ENCODE measurements at regions not wholly inside any gene's neighbourhood (a gene's known extent, or its start where the extent isn't known, plus 50 kb on each side); places are given as distances from the start of the nearest gene placed in this dataset.

DNA sequence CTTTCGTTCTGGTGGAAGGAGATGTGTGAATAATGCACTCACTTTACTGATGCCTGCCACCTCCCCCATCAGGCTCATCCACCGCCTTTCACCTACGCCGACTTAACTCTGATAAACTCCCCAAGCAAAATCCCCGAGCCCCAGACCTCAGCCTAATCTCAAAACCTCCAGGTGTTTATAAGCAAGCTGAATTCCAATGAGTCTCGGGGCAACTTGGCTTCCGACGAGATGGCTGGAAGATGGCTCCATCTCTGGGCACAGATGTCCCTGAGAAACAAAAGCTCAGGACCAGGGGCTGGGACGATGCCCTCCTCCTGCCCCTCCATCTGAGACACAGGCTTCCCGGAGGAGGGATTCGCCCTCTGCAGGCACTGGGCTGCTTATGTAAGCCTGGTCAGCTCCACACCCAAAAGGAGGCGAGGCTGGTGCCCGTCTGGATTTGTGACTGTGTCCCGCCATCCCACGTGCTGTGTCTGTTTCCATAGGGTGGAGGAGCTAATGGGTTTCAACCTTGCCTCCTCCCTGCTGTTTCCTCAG, 386.4 kb upstream of the TNRC6C start:
- DNase-seq (ENCODE audit: low read depth) = no peak

DNA sequence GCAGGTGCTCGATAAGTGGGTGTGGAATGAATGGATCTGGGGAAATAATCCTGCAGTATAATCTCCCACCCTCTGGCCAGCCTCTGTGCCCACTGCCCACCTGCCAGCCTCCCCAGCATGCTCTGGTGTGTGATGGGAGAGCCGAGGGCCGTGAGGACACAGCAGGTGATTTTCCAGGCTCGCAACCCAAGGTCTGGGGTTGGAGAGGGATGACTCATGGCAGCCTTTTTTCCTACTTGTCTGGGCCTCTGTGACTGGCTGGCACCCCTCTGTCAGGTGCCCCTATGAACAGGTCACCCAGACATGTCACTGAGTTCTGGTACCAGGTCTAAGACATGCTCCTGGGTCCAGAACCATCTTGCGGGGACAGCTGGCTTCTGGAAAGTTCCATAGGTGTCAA, 385.7 kb upstream of the TNRC6C start:
- no peak for DNase-seq (ENCODE audit: low read depth)

DNA sequence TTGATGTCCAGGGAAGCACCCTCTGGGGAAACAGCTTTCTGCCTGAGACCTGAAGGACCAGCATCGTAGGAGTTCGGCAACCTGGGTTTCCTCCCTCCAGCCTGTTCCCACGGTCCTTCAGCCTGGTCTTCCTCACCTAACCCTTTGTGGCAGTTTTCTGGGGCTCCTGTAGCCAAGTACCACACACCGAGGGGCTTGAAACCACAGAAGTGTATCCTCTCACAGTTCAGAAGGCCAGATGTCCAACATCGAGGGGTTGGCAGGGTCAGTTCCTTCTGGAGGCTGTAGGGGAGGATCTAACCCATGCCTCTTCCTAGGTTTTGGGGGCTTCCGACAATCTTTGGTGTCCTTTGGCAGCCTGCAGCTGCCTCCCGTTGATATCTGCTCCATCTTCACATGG, 381.0 kb upstream of the TNRC6C start:
- no peak for DNase-seq (ENCODE audit: low read depth)

DNA sequence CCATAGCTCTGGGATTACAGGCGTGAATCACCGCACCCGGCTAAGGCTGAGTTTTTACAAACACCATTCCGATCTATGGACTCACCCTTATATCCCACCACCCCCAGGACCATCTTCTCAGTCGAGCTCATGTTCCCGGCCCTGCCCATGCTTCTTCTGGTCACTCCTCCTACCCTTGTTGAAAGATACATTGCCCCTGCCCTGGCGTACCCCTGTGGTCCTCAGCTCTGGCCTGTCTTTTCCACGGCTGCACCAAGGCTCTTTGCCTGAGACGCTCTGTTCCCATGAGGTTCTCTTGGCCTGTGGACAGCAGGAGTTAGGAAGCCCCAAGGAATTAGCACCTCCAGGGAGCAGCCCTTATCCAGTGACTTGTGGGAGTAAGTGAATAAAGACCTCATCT, 379.4 kb upstream of the TNRC6C start:
- no peak for DNase-seq (ENCODE audit: low read depth)

DNA sequence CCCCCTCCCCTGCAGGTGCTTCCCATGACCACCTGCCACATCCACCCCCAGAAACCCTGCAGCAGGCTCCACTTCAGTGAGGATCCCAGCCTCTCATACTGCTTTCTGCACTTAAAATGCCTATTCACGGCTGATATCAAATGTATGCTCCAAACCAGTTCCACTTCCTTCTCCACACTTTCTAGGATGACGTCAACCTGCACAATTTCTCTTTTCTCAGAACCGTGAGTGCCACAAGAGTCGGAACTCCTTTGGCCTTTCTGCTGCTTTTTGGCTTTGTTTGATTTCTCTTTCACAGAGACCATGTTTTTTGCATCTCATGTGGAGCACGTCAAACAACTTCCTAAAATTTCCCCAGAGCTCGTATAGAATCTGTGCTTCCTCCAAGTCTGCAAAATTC, 378.8 kb upstream of the TNRC6C start:
- DNase-seq (ENCODE audit: low read depth) = no peak

DNA sequence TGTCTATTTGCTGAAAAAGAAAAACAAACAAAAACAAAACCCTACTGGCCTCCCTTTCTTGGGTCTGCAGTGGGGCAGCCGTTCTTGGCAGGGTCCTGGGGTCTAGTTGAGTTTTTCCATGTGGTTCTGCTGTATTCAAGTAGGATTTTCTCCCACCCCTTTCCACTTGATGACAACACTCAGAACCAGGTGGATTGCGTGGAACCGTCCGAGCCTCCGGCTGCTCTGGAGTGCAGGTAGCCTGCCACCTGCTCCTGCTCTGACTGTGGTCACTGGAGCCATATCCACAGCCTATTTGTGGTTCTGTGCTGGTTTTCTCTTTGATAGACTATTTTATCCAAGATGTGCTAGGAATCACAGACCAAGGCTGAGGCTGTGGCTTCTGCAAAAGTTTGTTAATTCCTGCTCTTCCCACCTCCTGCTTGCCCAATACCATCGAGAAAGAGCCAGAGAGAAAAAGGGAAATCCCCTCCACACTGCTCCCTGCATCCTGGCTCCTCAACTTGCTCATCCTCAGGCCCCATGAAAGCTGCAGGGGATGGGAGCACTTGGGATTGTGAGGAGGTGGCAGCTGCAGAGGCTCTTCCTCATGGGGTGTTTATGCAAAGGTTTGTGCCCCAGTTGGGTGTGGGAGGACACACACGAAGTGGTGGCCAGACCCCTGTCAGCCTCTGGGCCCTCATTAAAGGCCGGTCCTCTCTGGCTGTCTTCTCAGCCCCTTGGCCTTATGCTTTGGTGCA, 377.8 kb upstream of the TNRC6C start:
- no peak for DNase-seq (ENCODE audit: low read depth)

DNA sequence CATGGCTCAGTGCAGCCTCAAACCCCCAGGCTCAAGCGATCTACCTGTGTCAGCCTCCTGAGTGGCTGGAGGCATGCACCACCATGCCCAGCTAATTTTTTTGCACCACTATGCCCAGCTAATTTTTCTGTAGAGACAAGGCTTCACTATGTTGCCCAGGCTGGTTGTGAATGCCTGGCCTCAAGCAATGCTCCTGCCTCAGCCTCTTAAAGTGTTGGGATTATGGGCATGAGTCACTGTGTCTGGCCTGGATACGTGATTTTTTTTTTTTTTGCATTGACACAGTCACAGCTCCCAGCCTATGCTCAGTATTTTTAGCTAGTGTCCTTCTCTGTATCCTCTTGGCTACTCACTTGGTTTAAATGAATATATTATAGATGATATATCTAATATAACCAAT, 377.0 kb upstream of the TNRC6C start:
- DNase-seq (ENCODE audit: low read depth) = peak; percentile 41

DNA sequence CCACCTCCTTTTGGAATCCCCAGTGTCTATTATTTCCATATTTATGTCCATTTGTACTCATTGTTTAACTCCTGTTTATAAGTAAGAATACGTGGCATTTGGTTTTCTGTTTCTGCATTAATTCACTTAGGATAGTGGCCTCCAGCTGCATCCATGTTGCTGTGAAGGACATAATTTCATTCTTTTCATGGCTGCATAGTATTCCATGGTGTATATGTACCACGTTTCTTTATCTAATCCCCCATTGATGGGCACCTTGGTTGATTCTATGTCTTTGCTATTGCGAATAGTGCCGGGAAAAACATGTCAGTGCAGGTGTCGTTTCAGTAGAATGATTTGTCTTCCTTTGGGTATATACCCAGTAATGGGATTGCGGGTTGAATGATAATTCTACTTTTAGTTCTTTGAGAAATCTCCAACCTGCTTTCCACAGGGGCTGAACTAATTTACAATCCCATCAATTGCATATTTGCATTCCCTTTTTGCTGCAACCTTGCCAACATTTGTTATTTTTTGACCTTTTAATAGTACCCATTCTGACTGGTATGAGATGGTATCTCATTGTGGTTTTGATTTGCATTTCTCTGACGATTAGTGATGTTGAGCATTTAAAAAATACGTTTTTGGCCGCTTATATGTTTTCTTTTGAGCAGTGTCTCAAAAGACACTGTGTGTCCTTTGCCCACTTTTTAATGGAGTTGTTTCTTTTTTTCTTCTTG, 373.2 kb upstream of the TNRC6C start:
- DNase-seq (ENCODE audit: low read depth) = no peak

DNA sequence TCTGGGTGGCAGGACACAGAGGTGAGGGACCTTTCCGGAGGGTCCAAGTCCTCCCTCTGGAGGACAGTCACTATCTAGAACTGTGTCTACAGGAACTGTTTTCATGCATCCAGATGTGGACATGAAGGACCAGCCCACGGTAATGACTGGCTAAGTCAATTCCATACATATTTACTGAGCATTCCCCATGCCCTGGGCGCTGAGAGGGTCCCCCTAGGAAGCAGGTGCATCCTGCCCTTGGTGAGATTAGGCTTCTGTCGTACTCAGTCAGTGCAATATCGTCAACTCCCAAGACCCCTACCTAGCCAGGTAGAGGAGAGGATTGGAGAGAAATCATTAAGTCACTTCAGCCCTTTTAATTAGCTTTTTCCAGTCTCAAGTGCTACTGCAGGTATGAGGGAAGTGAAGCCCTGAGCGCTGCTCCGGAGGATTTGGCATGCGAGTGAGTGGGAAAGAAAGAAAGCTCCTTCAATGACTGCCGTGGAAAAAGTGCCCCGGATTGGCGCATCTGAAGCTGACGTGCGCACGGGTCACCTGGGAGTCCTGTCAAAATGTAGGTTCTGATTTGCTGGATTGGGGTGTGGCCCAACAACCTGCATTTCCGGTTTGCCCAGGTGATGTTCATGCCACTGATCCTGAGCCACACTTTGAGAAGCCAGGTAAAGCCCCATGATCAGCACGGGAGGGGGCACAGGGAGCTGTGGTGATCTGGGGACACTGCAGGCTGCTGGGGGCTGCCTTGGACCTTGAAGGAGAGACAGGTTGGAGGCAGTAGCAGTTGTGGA, 367.4 kb upstream of the TNRC6C start:
- DNase-seq (ENCODE audit: low read depth) = no peak

DNA sequence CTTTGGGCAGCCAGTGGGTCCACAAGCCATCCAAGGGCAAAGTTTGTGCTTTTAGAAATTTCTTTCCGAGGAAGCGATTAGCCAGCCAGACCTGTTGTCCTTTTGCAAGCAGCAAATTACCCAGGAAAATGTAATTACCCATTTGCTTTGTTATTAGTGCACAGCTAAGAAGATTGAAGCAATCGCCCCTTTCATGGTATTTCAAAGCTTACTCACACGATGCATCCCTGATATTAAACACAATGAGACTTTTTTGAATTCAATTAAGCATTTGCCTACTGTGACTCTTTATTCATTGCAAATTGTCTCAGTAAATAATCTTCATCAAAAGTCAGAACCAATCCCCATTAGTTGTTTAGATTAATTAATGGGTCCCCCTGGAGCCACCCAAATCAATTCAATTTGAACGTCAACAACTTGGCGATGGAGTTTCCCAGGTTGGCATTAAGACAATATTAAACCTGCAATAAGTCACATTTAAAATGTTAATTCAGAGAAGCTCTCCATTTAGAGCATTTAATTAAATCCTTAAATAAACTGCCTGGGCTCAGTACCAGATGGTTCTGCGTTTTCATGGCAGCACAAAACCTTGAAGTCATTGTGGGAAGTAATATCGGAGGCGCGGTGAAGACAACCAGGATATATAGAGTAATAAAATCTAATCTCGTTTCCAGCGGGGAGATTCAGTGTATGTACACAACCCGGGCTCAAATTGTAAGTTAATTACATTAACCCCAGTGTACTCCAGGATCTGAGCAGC, 366.2 kb upstream of the TNRC6C start:
- no peak for DNase-seq (ENCODE audit: low read depth)

DNA sequence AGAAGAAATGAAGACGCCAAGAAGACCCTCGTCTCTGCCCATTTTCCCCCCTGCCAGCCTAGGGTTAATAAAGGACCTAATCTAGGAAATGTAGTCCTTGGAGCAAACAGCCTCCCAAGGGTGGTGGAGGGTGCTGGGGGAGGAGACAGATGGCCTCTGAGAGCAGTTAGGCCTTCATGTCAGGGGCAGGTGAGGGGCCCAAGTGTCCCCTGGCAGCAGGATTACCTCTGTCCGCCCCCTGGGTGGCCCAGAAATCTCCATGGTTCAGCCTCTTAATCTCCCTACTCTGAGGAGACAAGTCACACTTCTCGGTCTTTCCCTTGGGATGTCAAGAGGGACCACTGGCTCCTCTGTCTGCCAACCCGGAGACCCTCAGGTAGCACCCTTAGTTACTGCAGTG, 365.4 kb upstream of the TNRC6C start:
- no peak for DNase-seq (ENCODE audit: low read depth)

DNA sequence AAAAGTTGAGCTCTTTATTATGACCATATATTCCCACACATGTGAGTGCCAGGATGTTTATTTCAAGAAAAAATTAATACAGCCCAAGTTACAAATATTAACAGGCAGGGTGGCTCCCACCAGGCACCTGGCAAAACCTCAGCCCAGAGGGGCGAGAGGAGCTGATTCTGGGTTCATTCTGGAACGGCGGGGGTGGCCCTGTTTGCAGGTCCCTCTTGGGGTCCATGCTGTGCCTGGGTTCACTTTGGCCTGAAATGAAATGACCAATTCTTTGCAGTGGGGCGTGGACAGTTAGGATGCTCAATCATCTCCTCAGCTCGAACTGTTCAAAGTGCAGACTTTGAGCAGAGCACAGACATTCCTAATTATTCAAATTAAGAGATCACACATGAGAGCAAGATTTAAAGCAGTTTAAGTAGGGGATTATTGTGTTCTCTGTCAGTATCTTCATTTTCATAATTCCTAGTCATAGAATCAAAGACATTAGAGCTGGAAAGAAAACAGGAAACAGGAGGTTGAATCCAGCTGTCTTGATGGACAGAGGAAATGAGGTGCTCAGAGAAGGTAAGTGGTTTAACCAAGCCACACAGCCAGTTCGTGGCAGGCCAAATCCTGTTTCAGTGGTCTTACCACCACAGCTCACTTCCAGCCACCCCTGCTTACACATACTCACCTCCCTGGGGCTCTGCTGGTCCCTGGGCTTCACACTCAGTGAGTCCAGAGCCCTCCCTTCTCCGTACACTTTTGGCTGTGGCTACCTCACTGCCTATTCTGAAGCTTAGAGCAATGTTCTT, 363.9 kb upstream of the TNRC6C start:
- no peak for DNase-seq (ENCODE audit: low read depth)

DNA sequence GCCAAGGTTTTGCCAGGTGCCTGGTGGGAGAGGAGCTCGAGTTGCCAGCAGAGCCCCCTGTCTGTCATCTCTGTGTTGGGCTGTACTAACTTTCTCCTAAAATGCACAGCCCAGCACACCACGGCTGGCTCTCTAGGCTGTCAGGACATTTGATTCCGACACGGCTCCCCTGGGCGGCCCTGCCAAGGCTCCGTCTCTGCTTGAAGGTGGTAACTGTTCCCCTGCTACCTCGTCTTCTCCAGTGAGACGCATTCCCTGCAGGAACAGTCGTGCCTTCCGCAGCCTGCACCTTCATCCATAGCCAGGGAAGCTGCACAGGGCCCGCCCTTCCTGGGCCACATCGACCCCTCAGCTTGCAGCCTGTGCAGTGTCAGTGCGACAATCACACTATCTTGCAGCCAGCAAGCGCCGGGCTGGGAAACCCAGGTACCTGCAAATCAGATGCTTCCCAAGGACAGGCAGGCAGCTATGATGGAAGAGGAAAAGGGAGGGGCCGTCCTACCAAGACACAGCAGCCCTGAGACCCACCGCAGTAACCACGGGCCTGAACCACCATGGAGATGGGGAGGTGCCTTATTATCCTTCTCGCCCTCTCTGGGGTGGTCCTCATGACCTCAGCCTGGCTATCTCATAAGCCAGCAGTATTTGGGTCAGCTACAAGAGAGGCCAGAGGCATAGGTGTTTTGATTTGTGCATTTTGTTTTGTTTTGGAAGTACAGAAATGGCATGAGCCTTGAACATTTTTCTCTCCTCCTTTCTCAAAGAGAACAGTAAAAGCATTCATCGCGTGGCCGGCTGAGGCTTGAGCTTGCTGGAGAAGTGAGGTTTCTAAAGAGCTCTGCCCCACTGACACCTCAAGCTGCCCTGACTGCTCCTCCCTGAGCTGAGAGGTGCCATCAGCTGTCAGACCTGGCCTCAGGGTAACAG, 361.7 kb upstream of the TNRC6C start:
- no peak for DNase-seq (ENCODE audit: low read depth)

DNA sequence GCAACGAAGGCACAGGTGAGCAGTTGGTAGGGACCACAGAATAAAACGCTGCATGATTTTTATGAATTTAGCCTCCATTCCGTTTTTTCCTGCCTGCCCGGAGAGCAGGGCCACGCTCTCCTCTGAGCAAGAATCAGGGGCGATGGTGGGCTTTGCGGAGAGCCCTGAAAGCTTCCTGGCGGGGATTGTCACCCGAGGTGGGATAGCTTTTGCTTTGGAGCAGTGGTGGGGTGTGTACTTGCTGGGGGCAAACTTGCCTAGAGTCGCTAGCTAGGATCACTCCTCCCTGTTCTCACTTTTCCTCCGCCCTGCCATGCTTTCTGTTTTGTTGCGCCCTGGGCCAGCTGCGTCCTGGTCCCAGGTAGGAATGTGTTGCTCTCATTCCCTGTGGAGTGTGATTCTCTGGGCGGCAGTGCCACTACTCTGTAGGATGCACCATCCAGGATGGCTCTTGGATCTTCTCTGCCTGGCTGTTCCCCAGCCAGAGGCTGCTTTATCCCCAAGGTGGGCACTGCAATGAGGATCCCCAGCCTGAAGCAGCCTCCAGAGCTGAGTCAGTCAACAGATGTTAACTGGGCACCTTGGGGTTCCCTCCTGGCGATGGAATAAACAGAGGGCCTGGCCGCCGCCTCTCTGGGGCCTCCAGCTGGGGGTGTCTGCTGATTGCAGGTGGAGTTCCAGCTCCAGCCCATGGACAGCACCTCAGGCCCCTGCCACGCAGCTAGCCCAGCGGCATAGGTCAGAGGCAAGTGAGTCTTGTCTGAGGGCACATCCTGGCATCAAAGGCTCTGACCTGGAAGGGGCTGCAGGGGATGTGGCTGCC, 360.9 kb upstream of the TNRC6C start:
- no peak for DNase-seq (ENCODE audit: low read depth)

DNA sequence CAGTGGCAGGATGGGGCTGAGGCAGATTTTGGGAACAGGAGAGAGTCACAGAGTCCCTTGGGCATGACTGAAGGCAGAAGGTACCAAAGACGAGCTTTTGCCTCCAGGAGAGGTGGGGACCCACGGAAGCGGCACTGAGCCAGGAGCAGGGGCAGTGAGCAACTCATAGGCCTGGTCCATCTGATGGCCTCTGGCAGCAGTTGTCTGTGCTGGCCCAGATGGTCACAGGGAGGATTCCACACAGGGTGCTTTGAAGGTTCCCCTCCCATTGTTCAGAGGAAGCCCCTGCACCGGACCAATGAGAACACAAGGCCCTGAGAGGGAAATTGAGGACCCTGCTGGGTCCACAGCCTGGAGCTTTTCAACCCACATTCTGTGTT, 360.3 kb upstream of the TNRC6C start:
- no peak for DNase-seq (ENCODE audit: low read depth)

DNA sequence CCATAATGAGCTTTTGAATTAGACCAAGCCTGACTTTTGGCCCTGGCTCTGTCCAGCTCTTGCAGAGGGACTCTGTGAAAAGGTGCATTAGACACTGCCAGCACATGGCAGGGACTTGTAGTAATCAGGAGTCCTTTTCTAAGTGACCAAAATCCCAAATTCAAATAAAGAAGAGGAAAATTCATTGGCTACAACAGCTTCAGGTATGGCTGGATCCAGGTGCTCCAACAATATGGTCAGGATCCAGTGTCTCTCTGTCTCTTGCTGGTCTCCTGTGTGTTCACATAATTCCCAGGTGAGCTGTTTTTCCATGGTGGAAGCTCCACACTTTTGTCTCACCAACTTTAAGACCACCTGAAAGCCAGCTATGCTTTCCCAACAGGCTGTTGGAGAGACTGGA, 358.8 kb upstream of the TNRC6C start:
- no peak for DNase-seq (ENCODE audit: low read depth)

DNA sequence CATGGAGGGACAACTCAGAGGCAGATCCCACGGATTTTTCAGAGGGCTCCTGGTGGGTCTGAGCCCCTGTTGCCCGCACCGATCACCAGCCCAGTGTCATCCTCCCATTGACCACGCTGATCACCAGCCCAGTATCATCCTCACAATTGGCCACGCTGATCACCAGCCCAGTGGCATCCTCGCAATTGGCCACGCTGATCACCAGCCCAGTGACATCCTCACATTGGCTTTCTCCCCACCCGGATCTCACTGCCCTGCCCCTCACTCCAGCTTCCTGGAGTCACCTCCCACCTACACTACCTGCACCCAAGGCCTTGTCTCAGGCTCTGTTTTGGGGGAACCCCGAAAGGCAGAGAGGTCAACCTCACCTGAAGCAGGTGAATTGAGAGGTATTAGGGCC, 358.2 kb upstream of the TNRC6C start:
- no peak for DNase-seq (ENCODE audit: low read depth)

DNA sequence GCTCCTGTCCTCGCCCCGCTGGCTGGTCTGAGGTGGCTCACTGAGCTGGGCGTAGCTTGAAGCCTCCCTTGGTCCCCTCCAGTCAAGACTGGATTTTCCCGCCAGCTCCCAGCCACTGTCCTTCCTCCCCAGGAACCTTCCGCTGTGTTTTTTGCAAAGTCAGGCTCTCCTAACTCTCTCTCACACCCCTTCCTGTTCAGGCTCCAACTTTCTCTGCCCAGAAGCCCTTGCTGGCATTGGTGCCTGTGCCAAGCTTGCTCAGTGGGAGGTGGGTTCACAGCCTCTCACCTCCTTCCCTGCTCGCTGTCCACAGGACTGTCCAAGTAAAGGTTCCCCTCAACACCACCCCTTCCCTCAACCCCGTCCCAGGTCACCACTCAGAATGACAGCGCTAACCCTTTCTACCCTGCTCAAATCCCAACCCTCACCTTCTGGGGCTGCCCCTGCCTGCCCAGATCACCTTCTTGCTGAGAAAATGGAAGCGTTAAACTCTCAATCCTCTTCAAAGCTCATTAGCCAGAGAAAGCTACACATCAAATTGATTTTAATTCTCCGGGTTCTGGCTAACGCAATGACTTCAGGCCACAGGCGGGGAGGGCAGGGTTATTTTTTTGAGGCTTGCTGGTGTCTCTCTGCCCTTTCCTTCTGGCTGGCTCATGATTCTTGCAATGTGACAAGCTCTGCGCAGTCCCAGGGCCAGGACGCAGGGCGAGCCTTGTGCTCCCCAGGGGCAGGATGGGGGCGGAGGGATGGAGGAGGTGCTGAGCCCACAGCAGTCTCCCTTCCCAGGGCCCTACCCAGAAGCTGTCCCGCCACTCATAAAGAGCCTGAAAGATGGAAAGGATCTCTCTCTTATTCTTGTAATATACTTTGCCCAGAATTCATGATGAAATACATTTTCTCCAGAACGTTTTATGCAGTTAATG, 357.2 kb upstream of the TNRC6C start:
- no peak for DNase-seq (ENCODE audit: low read depth)

All from stromal cell of bone marrow (primary cell).